Neutrophil (primary cell): ENCODE measurements at regions not wholly inside any gene's neighbourhood (a gene's known extent, or its start where the extent isn't known, plus 50 kb on each side); places are given as distances from the start of the nearest gene placed in this dataset.

Source experiments
- H3K27ac ChIP-seq: fragments of 200-600 bp; sonication (generic); 2 replicates; pipeline ENCODE4 v1.5.1; 2016; ENCODE audit warnings: mild to moderate bottlenecking, moderate library complexity
- H3K27me3 ChIP-seq: fragments of 200-600 bp; sonication (generic); 2 replicates; pipeline ENCODE4 v1.6.0; 2016; ENCODE audit warnings: mild to moderate bottlenecking
- H3K36me3 ChIP-seq: fragments of 200-600 bp; sonication (generic); 2 replicates; pipeline ENCODE4 v1.5.1; 2017
- H3K4me1 ChIP-seq, 2 experiments: fragments of 200-600 bp in 1 of 2; sonication (generic) in 1 of 2; 1 replicate in 1 of 2; 2 replicates in 1 of 2; pipeline versions ENCODE4 v1.5.1 to v1.6.1; 2013 to 2016; ENCODE audit warnings: low read depth in 1 of 2, low read length in 1 of 2, mild to moderate bottlenecking in 1 of 2, moderate library complexity in 1 of 2; ENCODE audit not compliant: control insufficient read depth in 1 of 2, insufficient read depth in 1 of 2
- H3K4me3 ChIP-seq, 2 experiments: fragments of 200-600 bp in 1 of 2; sonication (generic) in 1 of 2; 1 replicate in 1 of 2; 2 replicates in 1 of 2; pipeline ENCODE4 v1.5.1; 2013 to 2016; ENCODE audit warnings: low read depth in 1 of 2, low read length in 1 of 2, mild to moderate bottlenecking in 1 of 2, moderate library complexity in 1 of 2
- H3K9me3 ChIP-seq: fragments of 200-600 bp; sonication (generic); 2 replicates; pipeline ENCODE4 v1.5.1; 2016
- CTCF ChIP-seq: fragments of 200-600 bp; sonication (generic); IDR thresholded peaks from 2 replicates; pipeline ENCODE4 v1.5.1; 2016; ENCODE audit warnings: antibody characterized with exemption

GRCh38 chr4:20440170-20440569 is 188.5 kb downstream of the SLIT2 start:
- H3K36me3 ChIP-seq, result no peaks in the 10 kb centered on the region
- H3K4me3 ChIP-seq, result no peak overlapping the region
- H3K9me3 ChIP-seq, result no peaks in the 10 kb centered on the region
- no peaks in the 10 kb centered on the region for H3K27me3 ChIP-seq
- no peak overlapping the region for H3K27ac ChIP-seq
- H3K4me1 ChIP-seq, result no peaks in the 10 kb centered on the region
- no peak for TF ChIP-seq CTCF

DNA sequence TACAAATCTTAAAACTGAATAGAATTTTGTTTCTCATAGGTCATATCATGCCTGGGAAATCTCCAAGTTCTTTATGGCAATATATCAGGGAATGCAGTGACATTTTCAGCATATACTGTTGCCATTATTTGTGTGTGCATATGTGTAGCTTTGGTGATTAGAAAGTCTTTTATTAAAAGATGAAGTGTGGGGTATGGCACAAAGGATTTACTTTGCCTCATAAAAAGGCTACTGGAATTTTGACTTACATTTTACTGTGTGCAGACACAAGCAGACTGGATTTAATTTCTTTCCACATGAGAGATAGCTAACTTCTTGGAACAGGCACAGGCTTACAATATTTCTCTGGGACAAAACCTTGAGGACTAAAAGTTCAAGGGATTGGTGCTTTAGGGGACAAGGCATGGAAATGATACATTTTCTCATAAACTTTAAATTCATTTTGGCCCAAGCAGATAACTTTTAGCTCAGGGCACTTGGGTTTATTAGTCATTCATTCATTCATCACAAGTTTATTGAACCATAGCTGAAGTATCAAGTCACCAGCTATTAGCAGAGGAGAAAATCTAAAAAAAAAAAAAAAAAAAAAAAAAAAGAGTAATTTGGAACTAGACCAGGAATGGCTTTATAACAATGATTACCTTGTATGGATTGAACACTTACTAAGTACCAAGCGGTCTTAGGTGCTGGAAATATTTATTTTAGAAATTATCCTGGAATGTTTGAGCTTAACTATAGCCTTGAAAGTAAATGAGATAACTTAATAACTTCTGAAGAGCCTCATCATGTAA is 191.5 kb downstream of the SLIT2 start:
- Histone ChIP-seq H3K4me1 (no peaks in the 10 kb centered on the region), H3K36me3 (no peaks in the 10 kb centered on the region), H3K9me3 (no peaks in the 10 kb centered on the region), H3K27me3 (no peaks in the 10 kb centered on the region), H3K4me3 (no peak overlapping the region), H3K27ac (no peak overlapping the region)
- TF ChIP-seq CTCF, result no peak

DNA sequence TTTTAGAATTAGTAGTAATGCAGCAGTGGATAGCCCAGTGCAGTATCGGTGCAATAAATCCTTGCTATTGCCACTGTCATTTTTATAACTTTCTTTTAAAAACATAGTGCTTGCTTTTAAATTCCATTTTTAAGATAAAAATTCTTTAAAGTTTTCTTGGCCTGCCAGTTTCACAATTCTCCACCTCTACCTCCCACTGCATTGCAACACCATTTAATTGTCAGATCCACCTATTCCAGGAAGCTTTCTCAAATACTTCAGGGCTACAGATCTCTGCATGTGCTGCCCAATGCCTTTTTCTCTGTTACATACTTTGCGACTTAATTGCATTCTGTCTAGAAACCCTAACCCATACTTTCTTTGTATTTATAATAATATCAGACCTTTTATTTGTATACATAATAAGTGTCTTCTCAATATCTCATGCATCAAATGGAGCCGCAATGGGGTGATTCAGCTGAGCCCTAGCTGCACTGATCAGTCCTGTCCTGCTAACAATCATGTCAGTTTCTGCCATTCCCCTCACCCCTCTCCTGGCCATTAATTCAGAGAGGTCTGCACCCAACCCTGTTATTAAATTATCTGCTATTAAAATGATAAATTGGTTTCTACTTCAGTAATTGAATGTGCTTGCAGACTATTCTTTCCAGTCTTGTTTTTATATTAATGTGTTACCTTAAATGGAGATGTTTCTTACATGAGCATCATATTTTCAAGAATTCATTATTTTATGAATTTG is 193.1 kb downstream of the SLIT2 start:
- Histone ChIP-seq H3K4me3 (no peak overlapping the region), H3K27ac (no peak overlapping the region), H3K9me3 (no peaks in the 10 kb centered on the region), H3K36me3 (no peaks in the 10 kb centered on the region), H3K4me1 (no peaks in the 10 kb centered on the region), H3K27me3 (no peaks in the 10 kb centered on the region)
- TF ChIP-seq CTCF, result no peak

DNA sequence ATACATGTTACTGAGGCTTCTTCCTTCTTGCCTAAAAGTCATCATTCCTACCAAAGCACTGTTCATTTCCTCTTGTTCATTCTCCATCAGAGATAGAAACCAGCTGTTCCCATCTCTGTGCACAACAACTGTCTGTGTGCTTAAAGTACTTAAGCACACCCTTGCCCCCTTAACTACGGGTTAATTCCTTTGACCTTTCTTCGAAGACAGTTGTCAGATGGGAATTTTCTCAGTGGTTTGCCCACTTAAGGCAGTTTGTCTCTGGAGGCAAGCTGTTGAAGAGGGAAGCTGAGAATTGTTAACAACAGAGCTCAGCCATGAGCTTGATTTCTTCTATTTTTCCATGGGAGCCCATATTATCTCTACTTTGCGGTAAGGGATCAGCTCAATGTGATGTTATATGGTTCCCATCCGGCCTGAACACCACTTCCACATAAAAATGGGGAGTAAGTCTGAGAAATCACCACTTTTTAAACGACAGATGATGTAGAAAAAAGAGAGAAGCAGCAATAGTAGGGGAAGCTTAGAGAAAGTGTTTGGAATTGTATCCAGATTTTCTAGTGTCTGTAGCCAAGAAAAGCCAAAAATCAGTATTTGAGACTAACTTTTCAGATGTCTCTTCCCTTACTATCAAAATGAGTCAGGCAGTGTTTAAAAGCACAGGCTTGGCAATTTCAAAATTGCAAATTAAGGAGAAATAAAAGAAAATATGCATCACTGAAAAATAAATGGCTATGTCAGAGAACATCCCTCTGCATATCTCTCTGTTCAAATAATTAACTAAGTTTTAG is 194.4 kb downstream of the SLIT2 start:
- TF ChIP-seq CTCF, result no peak
- no peak overlapping the region for H3K27ac ChIP-seq
- no peaks in the 10 kb centered on the region for H3K4me1 ChIP-seq
- H3K36me3 ChIP-seq, result no peaks in the 10 kb centered on the region
- H3K27me3 ChIP-seq, result no peaks in the 10 kb centered on the region
- H3K4me3 ChIP-seq, result no peak overlapping the region
- H3K9me3 ChIP-seq, result no peaks in the 10 kb centered on the region

DNA sequence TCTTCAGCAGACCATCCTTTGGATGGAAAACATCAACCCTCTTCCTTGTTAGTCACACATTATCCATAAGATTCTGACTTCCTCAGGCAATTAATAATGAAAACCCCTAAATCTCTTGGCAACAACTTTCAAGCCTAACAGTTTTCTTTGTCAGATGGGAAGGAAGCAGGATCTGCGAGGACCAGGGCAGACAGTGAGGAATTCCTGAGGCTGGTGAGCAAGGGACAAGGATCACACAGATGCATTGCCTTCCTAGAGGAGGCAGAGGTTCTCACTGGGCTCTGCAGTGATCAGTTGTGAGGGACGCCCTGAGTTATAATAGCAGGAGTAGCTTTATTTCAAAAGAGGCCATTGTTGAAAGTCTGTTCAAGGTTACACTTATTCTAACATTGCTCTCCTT is 195.4 kb downstream of the SLIT2 start:
- Histone ChIP-seq H3K27ac (no peak overlapping the region), H3K4me3 (no peak overlapping the region), H3K9me3 (no peaks in the 10 kb centered on the region), H3K27me3 (no peaks in the 10 kb centered on the region), H3K36me3 (no peaks in the 10 kb centered on the region), H3K4me1 (no peaks in the 10 kb centered on the region)
- TF ChIP-seq CTCF, result no peak
